ENCODE measurements at regions not wholly inside any gene's neighbourhood (a gene's known extent, or its start where the extent isn't known, plus 50 kb on each side); places are given as distances from the start of the nearest gene placed in this dataset.

GRCh38 chr2:217559084-217559483 lies 443.7 kb downstream of the TNS1 start:
- no peak for TF ChIP-seq CTCF (IDR thresholded peaks at IDR 0.05)

GRCh38 chr2:217555081-217555876 lies 447.5 kb downstream of the TNS1 start:
- no peak for TF ChIP-seq CTCF (IDR thresholded peaks at IDR 0.05)

- no peak for TF ChIP-seq CTCF (IDR thresholded peaks at IDR 0.05)
Measured at GRCh38 chr2:217553679-217554078, 449.1 kb downstream of the TNS1 start.

- no peak for TF ChIP-seq CTCF (IDR thresholded peaks at IDR 0.05)
Measured at GRCh38 chr2:217553202-217553601, 449.6 kb downstream of the TNS1 start.

- TF ChIP-seq CTCF (IDR thresholded peaks at IDR 0.05), result no peak
Measured at GRCh38 chr2:217552081-217552480, 450.7 kb downstream of the TNS1 start.

GRCh38 chr2:217551252-217551899 lies 451.4 kb downstream of the TNS1 start:
- no peak for TF ChIP-seq CTCF (IDR thresholded peaks at IDR 0.05)

- no peak for TF ChIP-seq CTCF (IDR thresholded peaks at IDR 0.05)
Measured at GRCh38 chr2:217539126-217539525, 463.7 kb downstream of the TNS1 start.
